ENCODE measurements at regions not wholly inside any gene's neighbourhood (a gene's known extent, or its start where the extent isn't known, plus 50 kb on each side); places are given as distances from the start of the nearest gene placed in this dataset.
"Not testable (repeated sequence)": the region's sequence is repeated elsewhere in the genome, so short reads cannot be mapped to it uniquely, and the experiment has no call there.

DNA sequence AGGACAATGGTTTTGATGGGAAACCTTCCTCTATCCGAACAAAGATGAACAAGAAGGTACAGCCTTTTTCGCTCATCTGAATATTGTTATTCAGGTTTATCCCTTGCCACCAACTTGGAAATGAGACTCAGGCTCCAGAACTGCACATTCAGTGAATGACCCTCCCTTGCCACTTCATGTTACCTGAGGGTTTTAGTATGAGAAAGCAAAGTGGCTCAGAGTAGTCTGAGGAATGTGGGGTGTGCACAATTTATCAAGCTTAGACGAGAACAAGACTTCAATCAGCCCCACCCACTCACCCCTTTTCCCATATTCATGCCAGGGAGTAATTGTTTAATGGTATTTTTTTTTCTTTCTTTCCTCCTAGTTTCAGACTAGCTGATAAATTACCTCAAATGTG, 265.3 kb upstream of the POU1F1 start:
- no TSS peak for BruUV-seq (replicated peaks)
- no peaks in the 10 kb centered on the region for H3K9me1 ChIP-seq (replicated peaks; ENCODE audit: control insufficient read depth, extremely low read depth, insufficient read depth, low read length)
- no peaks in the 10 kb centered on the region for H3K36me3 ChIP-seq (ENCODE audit: control insufficient read depth in 2 of 2, extremely low read depth in 1 of 2, insufficient read depth in 2 of 2, low read length in 2 of 2)
- ChIA-PET CTCF (no interaction called here), POLR2A (no interaction called here)
- H2AFZ ChIP-seq (ENCODE audit: low read depth, low read length) = no peak overlapping the region
- no peaks in the 10 kb centered on the region for H3K79me2 ChIP-seq (ENCODE audit: control insufficient read depth, insufficient read depth, low read length)
- intact Hi-C loops (cut with micrococcal nuclease) (no loop called here), dilution Hi-C loops (cut with MboI; ENCODE audit: extremely low pct_ligation_motif_present, low sequenced_read_pairs) (no loop called here)
- no peak for FAIRE-seq
- H4K20me1 ChIP-seq (replicated peaks; ENCODE audit: control insufficient read depth, extremely low read depth, insufficient read depth, low read length) = no peaks in the 10 kb centered on the region
- no peak overlapping the region for H3K4me3 ChIP-seq (replicated peaks in 1 of 3; ENCODE audit: insufficient read depth in 1 of 3, low read depth in 1 of 3, low read length in 3 of 3)
- no peak overlapping the region for H3K27ac ChIP-seq (ENCODE audit: insufficient read depth, low read depth, low read length)
- H3K27me3 ChIP-seq (ENCODE audit: control insufficient read depth in 2 of 2, insufficient read depth in 2 of 2, low read length in 2 of 2) = no peaks in the 10 kb centered on the region
- no peaks in the 10 kb centered on the region for H3K9me3 ChIP-seq (replicated peaks; ENCODE audit: control insufficient read depth, insufficient read depth, low read length)
- no peak for DNase-seq (ENCODE audit: low read depth, low spot score)
- TF ChIP-seq MYC (IDR thresholded peaks at IDR 0.05; ENCODE audit: low read depth, low read length) = no peak
- TF ChIP-seq, protein P1, sequence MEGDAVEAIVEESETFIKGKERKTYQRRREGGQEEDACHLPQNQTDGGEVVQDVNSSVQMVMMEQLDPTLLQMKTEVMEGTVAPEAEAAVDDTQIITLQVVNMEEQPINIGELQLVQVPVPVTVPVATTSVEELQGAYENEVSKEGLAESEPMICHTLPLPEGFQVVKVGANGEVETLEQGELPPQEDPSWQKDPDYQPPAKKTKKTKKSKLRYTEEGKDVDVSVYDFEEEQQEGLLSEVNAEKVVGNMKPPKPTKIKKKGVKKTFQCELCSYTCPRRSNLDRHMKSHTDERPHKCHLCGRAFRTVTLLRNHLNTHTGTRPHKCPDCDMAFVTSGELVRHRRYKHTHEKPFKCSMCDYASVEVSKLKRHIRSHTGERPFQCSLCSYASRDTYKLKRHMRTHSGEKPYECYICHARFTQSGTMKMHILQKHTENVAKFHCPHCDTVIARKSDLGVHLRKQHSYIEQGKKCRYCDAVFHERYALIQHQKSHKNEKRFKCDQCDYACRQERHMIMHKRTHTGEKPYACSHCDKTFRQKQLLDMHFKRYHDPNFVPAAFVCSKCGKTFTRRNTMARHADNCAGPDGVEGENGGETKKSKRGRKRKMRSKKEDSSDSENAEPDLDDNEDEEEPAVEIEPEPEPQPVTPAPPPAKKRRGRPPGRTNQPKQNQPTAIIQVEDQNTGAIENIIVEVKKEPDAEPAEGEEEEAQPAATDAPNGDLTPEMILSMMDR (IDR thresholded peaks at IDR 0.05; ENCODE audit: extremely low read depth in 1 of 2, insufficient read depth in 1 of 2, low read depth in 1 of 2, low read length in 2 of 2) = no peak
- no peak for TF ChIP-seq JUN (IDR thresholded peaks at IDR 0.05; ENCODE audit: borderline replicate concordance, insufficient read depth, insufficient read length, low read depth)
- no peak for TF ChIP-seq EZH2 (IDR thresholded peaks at IDR 0.05; ENCODE audit: borderline replicate concordance, low read depth, low read length, severe bottlenecking)
- TF ChIP-seq FOS (IDR thresholded peaks at IDR 0.05; ENCODE audit: borderline replicate concordance, insufficient read depth, low read length) = no peak
- TF ChIP-seq, protein P2, sequence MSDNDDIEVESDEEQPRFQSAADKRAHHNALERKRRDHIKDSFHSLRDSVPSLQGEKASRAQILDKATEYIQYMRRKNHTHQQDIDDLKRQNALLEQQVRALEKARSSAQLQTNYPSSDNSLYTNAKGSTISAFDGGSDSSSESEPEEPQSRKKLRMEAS (IDR thresholded peaks at IDR 0.05; ENCODE audit: insufficient read depth, insufficient read length) = no peak
- H3K4me1 ChIP-seq (ENCODE audit: control insufficient read depth, extremely low read depth, insufficient read depth, low read length) = no peaks in the 10 kb centered on the region
- no peak overlapping the region for H3K4me2 ChIP-seq (ENCODE audit: insufficient read depth, low read length)
- H3K9ac ChIP-seq (replicated peaks; ENCODE audit: extremely low read depth, insufficient read depth, low read length) = no peak overlapping the region

DNA sequence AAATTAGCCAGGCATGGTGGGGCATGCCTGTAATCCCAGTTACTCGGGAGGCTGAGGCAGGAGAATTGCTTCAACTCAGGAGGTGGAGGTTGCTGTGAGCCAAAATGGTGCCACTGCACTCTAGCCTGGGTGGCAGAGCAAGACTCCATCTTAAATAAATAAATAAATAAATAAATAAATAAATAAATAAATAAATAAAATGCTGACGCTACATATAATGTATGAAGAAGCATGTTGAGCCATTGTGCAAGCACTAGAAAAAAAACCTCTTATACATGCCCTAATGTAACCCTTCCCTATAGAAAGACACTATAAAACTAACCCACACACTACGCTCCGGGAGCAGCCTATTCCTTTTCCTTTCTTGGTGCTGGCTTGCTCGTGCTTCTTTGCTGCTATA, 262.3 kb upstream of the POU1F1 start:
- H3K4me1 ChIP-seq (ENCODE audit: control insufficient read depth, extremely low read depth, insufficient read depth, low read length); POLR2A ChIA-PET; H3K9me1 ChIP-seq (replicated peaks; ENCODE audit: control insufficient read depth, extremely low read depth, insufficient read depth, low read length); H3K9me3 ChIP-seq (replicated peaks; ENCODE audit: control insufficient read depth, insufficient read depth, low read length); FAIRE-seq; dilution Hi-C loops (cut with MboI; ENCODE audit: extremely low pct_ligation_motif_present, low sequenced_read_pairs); BruUV-seq (replicated peaks); DNase-seq (ENCODE audit: low read depth, low spot score); H3K27ac ChIP-seq (ENCODE audit: insufficient read depth, low read depth, low read length); H4K20me1 ChIP-seq (replicated peaks; ENCODE audit: control insufficient read depth, extremely low read depth, insufficient read depth, low read length); H3K4me3 ChIP-seq (replicated peaks in 1 of 3; ENCODE audit: insufficient read depth in 1 of 3, low read depth in 1 of 3, low read length in 3 of 3); CTCF ChIA-PET; H3K4me2 ChIP-seq (ENCODE audit: insufficient read depth, low read length); H3K9ac ChIP-seq (replicated peaks; ENCODE audit: extremely low read depth, insufficient read depth, low read length); H3K27me3 ChIP-seq (ENCODE audit: control insufficient read depth in 2 of 2, insufficient read depth in 2 of 2, low read length in 2 of 2); intact Hi-C loops (cut with micrococcal nuclease); H3K36me3 ChIP-seq (ENCODE audit: control insufficient read depth in 2 of 2, extremely low read depth in 1 of 2, insufficient read depth in 2 of 2, low read length in 2 of 2); H3K79me2 ChIP-seq (ENCODE audit: control insufficient read depth, insufficient read depth, low read length); H2AFZ ChIP-seq (ENCODE audit: low read depth, low read length): not testable (repeated sequence)
